ENCODE measurements at regions not wholly inside any gene's neighbourhood (a gene's known extent, or its start where the extent isn't known, plus 50 kb on each side); places are given as distances from the start of the nearest gene placed in this dataset.

GRCh38 chr13:34655554-34655953 lies 286.5 kb upstream of the NBEA start:
- no peak for DNase-seq

GRCh38 chr13:34657716-34658115 lies 284.4 kb upstream of the NBEA start:
- no peak for DNase-seq

GRCh38 chr13:34667286-34668218 lies 274.5 kb upstream of the NBEA start:
- peak; percentile 62 for DNase-seq

- peak; percentile 72 for DNase-seq
Measured at GRCh38 chr13:34671137-34671536, 270.9 kb upstream of the NBEA start.

- DNase-seq: no peak
Measured at GRCh38 chr13:34672631-34673030, 269.4 kb upstream of the NBEA start.

GRCh38 chr13:34675626-34676025 lies 266.4 kb upstream of the NBEA start:
- no peak for DNase-seq

- no peak for DNase-seq
Measured at GRCh38 chr13:34678154-34678553, 263.9 kb upstream of the NBEA start.

- DNase-seq: no peak
Measured at GRCh38 chr13:34681405-34681955, 260.6 kb upstream of the NBEA start.

- DNase-seq: no peak
Measured at GRCh38 chr13:34695063-34695462, 247.0 kb upstream of the NBEA start.

GRCh38 chr13:34696296-34696695 lies 245.8 kb upstream of the NBEA start:
- DNase-seq: no peak

- no peak for DNase-seq
Measured at GRCh38 chr13:34696741-34697140, 245.3 kb upstream of the NBEA start.

- DNase-seq: no peak
Measured at GRCh38 chr13:34698945-34699344, 243.1 kb upstream of the NBEA start.

- DNase-seq: no peak
Measured at GRCh38 chr13:34700155-34700554, 241.9 kb upstream of the NBEA start.

GRCh38 chr13:34701919-34702318 lies 240.2 kb upstream of the NBEA start:
- DNase-seq: no peak

- no peak for DNase-seq
Measured at GRCh38 chr13:34708566-34709313, 233.3 kb upstream of the NBEA start.

GRCh38 chr13:34719060-34719875 lies 222.8 kb upstream of the NBEA start:
- no peak for DNase-seq

- no peak for DNase-seq
Measured at GRCh38 chr13:34720618-34721017, 221.5 kb upstream of the NBEA start.

GRCh38 chr13:34721631-34722595 lies 220.2 kb upstream of the NBEA start:
- DNase-seq: no peak

- DNase-seq: no peak
Measured at GRCh38 chr13:34722922-34723321, 219.1 kb upstream of the NBEA start.

- no peak for DNase-seq
Measured at GRCh38 chr13:34730961-34731360, 211.1 kb upstream of the NBEA start.

- no peak for DNase-seq
Measured at GRCh38 chr13:34731486-34731885, 210.6 kb upstream of the NBEA start.

- DNase-seq: no peak
Measured at GRCh38 chr13:34733721-34734120, 208.3 kb upstream of the NBEA start.
